BJ (cell line): ENCODE measurements at regions not wholly inside any gene's neighbourhood (a gene's known extent, or its start where the extent isn't known, plus 50 kb on each side); places are given as distances from the start of the nearest gene placed in this dataset.

Experiments used
- CTCF ChIA-PET: fragments of 350-600 bp; formaldehyde crosslinking; extraction: SDS; loops from one replicate; lab custom pipeline; 2021; ENCODE audit warnings: antibody characterized with exemption, inconsistent platforms; lab: Yijun Ruan, JAX
- POLR2A ChIA-PET: fragments of 300-600 bp; sonication (Branson Sonifier 250); formaldehyde crosslinking; extraction: SDS; loops from one replicate; lab custom pipeline; 2021; ENCODE audit warnings: antibody characterized with exemption; lab: Charles Lee
- DNase-seq: peaks from one replicate; pipeline ENCODE4 v3.0.0-alpha.2; 2011; ENCODE audit warnings: low read depth
- H3K27me3 ChIP-seq: 2 replicates; pipeline ENCODE4 v1.6.0; 2011; ENCODE audit warnings: low read length; ENCODE audit not compliant: control insufficient read depth, insufficient read depth
- H3K36me3 ChIP-seq: 2 replicates; pipeline ENCODE4 v1.5.1; 2011; ENCODE audit warnings: low read length; ENCODE audit not compliant: control insufficient read depth, insufficient read depth
- H3K4me3 ChIP-seq: 2 replicates; pipeline ENCODE4 v1.5.1; 2011; ENCODE audit warnings: low read depth, mild to moderate bottlenecking, control low read depth, low read length
- TF ChIP-seq, protein P1 (sequence below): IDR thresholded peaks from 2 replicates; pipeline ENCODE4 v1.5.1; 2011; ENCODE audit warnings: low read depth, mild to moderate bottlenecking, control low read depth, inconsistent platforms, low read length, moderate library complexity; ENCODE audit not compliant: insufficient read depth

GRCh38 chr20:11492386-11492785 is 425.3 kb upstream of the BTBD3 start:
- Histone ChIP-seq H3K36me3 (no peaks in the 10 kb centered on the region), H3K4me3 (no peak overlapping the region), H3K27me3 (no peaks in the 10 kb centered on the region)
- TF ChIP-seq, protein P1, sequence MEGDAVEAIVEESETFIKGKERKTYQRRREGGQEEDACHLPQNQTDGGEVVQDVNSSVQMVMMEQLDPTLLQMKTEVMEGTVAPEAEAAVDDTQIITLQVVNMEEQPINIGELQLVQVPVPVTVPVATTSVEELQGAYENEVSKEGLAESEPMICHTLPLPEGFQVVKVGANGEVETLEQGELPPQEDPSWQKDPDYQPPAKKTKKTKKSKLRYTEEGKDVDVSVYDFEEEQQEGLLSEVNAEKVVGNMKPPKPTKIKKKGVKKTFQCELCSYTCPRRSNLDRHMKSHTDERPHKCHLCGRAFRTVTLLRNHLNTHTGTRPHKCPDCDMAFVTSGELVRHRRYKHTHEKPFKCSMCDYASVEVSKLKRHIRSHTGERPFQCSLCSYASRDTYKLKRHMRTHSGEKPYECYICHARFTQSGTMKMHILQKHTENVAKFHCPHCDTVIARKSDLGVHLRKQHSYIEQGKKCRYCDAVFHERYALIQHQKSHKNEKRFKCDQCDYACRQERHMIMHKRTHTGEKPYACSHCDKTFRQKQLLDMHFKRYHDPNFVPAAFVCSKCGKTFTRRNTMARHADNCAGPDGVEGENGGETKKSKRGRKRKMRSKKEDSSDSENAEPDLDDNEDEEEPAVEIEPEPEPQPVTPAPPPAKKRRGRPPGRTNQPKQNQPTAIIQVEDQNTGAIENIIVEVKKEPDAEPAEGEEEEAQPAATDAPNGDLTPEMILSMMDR, result no peak
- no peak for DNase-seq
- POLR2A ChIA-PET, result no interaction called here
- CTCF ChIA-PET, result interaction anchor here (0.6 kb wide), 2 partner anchors 54 to 1575 kb away, joined by 3 to 4 read pairs; no protein-coding TSS in a partner anchor

GRCh38 chr20:11492846-11493245 is 424.8 kb upstream of the BTBD3 start:
- Histone ChIP-seq H3K4me3 (no peak overlapping the region), H3K27me3 (no peaks in the 10 kb centered on the region), H3K36me3 (no peaks in the 10 kb centered on the region)
- DNase-seq, result no peak
- CTCF ChIA-PET, result interaction anchor here (0.6 kb wide), 2 partner anchors 54 to 1574 kb away, joined by 3 to 4 read pairs; no protein-coding TSS in a partner anchor
- TF ChIP-seq, protein P1, result no peak
- POLR2A ChIA-PET, result no interaction called here

DNA sequence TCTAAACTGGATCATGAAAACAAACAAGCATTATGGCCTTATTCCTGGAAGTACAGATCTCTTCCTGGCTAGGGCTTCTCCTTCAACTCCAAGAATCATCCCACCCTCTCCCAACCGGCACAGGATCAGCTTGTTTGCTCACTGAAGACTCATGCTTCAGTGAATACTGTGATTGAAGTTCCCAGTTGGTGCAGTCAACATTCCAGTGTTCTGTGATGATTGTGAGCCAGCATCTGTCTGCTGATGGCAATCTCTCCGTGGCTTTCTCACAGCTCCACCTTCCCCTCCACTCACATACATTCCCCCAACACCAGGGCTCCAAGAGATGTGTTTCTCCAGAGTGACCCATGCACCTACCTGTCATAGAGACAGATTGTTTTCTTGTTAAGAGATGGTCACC is 421.3 kb upstream of the BTBD3 start:
- no peak for DNase-seq
- TF ChIP-seq, protein P1, result no peak
- POLR2A ChIA-PET, result no interaction called here
- Histone ChIP-seq H3K27me3 (no peaks in the 10 kb centered on the region; the same call in 1 of the 2 replicates), H3K36me3 (no peaks in the 10 kb centered on the region), H3K4me3 (no peak overlapping the region)
- CTCF ChIA-PET, result no interaction called here

GRCh38 chr20:11497545-11497944 is 420.1 kb upstream of the BTBD3 start:
- H3K4me3 ChIP-seq, result no peak overlapping the region
- ChIA-PET CTCF (no interaction called here), POLR2A (no interaction called here)
- TF ChIP-seq, protein P1, result no peak
- H3K27me3 ChIP-seq, result no peaks in the 10 kb centered on the region; the same call in 1 of the 2 replicates
- no peak for DNase-seq
- no peaks in the 10 kb centered on the region for H3K36me3 ChIP-seq

DNA sequence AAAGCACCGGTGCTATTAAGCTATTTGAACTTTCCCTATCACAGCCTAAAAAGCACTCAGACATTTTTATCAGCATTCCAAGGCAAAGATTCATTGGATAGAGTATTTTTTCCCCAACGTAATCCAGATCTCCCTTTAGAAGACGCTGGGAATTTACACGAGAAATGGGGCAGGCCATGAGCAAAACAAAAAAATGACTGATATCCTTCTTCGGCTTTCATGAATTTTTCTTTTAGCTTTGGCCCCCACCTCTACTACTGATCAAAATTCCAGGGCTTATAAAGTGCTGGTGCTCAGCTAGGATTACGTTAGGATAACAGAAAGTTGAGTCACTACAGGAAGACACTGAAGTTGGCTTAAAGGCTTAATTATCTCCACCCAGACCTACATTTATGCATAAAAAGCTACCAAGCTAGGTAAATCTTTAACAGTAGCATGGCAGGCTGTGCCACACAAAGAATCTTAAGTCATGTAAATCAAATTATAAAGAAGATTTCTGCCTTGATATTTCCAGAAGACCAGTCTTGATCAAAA is 418.5 kb upstream of the BTBD3 start:
- no peak overlapping the region for H3K4me3 ChIP-seq
- CTCF ChIA-PET, result interaction anchor here (0.6 to 1.5 kb wide), 2 partner anchors 11 to 982 kb away, joined by 3 read pairs; no protein-coding TSS in a partner anchor
- POLR2A ChIA-PET, result no interaction called here
- no peaks in the 10 kb centered on the region; the same call in 1 of the 2 replicates for H3K27me3 ChIP-seq
- TF ChIP-seq, protein P1, result no peak
- no peak for DNase-seq
- H3K36me3 ChIP-seq, result no peaks in the 10 kb centered on the region
